ENCODE measurements at regions not wholly inside any gene's neighbourhood (a gene's known extent, or its start where the extent isn't known, plus 50 kb on each side); places are given as distances from the start of the nearest gene placed in this dataset.

DNA sequence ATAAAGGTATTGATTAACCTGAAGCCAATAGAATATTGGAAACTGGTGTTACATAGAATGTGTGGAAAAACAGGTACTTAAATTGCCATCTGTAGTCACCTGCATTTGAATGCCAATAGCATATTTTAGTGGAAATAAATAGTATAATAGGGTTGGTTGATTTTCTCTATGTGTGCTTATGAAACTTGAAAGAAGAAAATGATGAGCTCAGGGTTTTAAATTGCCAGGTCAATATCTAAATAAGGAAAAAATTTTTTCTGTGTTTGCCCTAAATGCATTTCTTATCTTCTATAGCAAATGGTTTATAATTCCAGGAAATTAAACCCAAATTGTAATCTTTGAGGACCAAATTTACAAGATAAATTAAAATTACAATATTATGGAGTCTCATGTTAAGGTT, 626.6 kb downstream of the CDH8 start:
- Mint-ChIP-seq H3K27me3 (ENCODE audit: unreplicated experiment) (peaks cover 6% of the 10 kb centered on the region), H3K4me1 (ENCODE audit: low read depth, unreplicated experiment) (peaks cover 22% of the 10 kb centered on the region), H3K27ac (ENCODE audit: unreplicated experiment) (no peak overlapping the region), H3K4me3 (ENCODE audit: unreplicated experiment) (no peak overlapping the region), H3K36me3 (ENCODE audit: unreplicated experiment) (no peaks in the 10 kb centered on the region), H3K9me3 (ENCODE audit: unreplicated experiment) (peaks cover 4% of the 10 kb centered on the region)
- DNase-seq, result no peak
- TF ChIP-seq, protein P1, sequence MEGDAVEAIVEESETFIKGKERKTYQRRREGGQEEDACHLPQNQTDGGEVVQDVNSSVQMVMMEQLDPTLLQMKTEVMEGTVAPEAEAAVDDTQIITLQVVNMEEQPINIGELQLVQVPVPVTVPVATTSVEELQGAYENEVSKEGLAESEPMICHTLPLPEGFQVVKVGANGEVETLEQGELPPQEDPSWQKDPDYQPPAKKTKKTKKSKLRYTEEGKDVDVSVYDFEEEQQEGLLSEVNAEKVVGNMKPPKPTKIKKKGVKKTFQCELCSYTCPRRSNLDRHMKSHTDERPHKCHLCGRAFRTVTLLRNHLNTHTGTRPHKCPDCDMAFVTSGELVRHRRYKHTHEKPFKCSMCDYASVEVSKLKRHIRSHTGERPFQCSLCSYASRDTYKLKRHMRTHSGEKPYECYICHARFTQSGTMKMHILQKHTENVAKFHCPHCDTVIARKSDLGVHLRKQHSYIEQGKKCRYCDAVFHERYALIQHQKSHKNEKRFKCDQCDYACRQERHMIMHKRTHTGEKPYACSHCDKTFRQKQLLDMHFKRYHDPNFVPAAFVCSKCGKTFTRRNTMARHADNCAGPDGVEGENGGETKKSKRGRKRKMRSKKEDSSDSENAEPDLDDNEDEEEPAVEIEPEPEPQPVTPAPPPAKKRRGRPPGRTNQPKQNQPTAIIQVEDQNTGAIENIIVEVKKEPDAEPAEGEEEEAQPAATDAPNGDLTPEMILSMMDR (IDR thresholded peaks at IDR 0.05; ENCODE audit: partially characterized antibody, unreplicated experiment), result no peak

DNA sequence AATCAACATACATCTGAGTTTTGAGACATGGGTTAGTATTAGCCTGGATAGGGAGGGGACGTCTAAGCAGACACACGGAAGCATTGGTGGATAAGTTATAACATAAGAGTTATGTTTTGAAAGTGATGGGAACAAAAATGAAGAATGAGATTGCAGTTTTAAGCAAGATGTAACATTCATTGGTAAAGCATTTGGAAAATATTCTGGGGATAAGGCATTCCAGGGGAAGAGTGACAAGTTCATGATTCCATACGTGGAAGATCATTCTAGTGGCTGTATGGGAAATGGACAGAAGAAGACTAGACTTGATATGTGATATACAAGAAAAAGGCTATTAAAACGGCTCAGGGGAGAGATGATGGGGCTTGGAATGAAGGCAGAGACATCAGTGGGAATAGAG, 632.9 kb downstream of the CDH8 start:
- no peak overlapping the region for H3K27ac Mint-ChIP-seq (ENCODE audit: unreplicated experiment)
- no peaks in the 10 kb centered on the region for H3K27me3 Mint-ChIP-seq (ENCODE audit: unreplicated experiment)
- no peaks in the 10 kb centered on the region for H3K4me1 Mint-ChIP-seq (ENCODE audit: low read depth, unreplicated experiment)
- no peaks in the 10 kb centered on the region for H3K36me3 Mint-ChIP-seq (ENCODE audit: unreplicated experiment)
- no peak for DNase-seq
- H3K9me3 Mint-ChIP-seq (ENCODE audit: unreplicated experiment), result no peaks in the 10 kb centered on the region
- H3K4me3 Mint-ChIP-seq (ENCODE audit: unreplicated experiment), result no peak overlapping the region
- TF ChIP-seq, protein P1 (IDR thresholded peaks at IDR 0.05; ENCODE audit: partially characterized antibody, unreplicated experiment), result no peak

DNA sequence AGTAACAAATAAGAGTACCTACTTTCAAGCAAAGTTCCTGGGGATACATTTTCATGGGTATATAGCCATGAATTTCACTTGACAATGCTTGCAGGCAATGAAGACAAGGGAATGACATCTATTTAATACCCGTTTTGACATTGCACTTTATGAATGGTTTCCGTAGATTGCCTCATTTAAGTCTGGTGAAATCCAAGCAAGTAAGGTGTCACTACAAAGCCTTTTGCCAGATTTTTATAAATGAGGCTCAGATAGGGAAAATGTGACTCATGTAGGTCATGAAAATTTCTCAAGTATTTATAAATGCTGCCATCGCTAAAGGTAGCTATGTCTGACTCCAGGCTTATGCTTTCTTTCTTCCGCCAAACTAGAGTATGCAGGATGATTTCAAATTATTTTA, 644.3 kb downstream of the CDH8 start:
- DNase-seq, result no peak
- Mint-ChIP-seq H3K27me3 (ENCODE audit: unreplicated experiment) (no peaks in the 10 kb centered on the region), H3K9me3 (ENCODE audit: unreplicated experiment) (peaks cover 2% of the 10 kb centered on the region), H3K4me3 (ENCODE audit: unreplicated experiment) (no peak overlapping the region), H3K36me3 (ENCODE audit: unreplicated experiment) (no peaks in the 10 kb centered on the region), H3K4me1 (ENCODE audit: low read depth, unreplicated experiment) (no peaks in the 10 kb centered on the region), H3K27ac (ENCODE audit: unreplicated experiment) (no peak overlapping the region)
- TF ChIP-seq, protein P1 (IDR thresholded peaks at IDR 0.05; ENCODE audit: partially characterized antibody, unreplicated experiment), result no peak

DNA sequence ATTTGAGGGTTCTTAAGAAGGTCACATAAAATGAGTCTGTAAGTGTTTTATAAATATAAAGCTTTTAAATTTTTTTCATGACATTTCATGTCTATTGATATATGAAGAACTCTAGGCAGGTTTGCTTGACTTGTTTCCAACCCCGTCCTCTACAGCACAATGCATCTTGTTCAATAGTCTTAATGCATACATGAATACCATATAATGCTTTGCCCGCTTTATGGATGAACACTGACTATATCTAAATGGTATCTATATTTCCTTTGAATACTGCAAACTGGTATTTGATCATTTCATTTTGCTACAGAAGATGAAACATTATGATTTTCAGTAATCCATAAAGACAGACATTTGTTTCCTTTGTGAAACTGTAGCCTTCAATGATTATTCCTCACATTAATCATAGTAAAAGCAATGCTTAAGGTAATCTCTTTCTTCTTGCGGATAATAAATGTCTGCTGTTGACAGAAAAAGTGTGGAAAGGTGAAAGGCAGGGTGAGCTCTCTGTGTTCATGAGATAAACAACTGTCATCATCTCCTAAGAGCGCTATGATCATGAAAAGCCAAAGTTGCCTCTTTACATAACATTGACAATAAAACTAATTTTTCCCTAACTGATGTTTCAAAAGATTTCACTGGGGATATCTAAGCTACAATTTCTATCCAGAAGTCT, 645.1 kb downstream of the CDH8 start:
- no peak for DNase-seq
- Mint-ChIP-seq H3K4me3 (ENCODE audit: unreplicated experiment) (no peak overlapping the region), H3K9me3 (ENCODE audit: unreplicated experiment) (peaks cover 2% of the 10 kb centered on the region), H3K4me1 (ENCODE audit: low read depth, unreplicated experiment) (no peaks in the 10 kb centered on the region), H3K36me3 (ENCODE audit: unreplicated experiment) (no peaks in the 10 kb centered on the region), H3K27me3 (ENCODE audit: unreplicated experiment) (no peaks in the 10 kb centered on the region), H3K27ac (ENCODE audit: unreplicated experiment) (no peak overlapping the region)
- TF ChIP-seq, protein P1 (IDR thresholded peaks at IDR 0.05; ENCODE audit: partially characterized antibody, unreplicated experiment), result no peak

DNA sequence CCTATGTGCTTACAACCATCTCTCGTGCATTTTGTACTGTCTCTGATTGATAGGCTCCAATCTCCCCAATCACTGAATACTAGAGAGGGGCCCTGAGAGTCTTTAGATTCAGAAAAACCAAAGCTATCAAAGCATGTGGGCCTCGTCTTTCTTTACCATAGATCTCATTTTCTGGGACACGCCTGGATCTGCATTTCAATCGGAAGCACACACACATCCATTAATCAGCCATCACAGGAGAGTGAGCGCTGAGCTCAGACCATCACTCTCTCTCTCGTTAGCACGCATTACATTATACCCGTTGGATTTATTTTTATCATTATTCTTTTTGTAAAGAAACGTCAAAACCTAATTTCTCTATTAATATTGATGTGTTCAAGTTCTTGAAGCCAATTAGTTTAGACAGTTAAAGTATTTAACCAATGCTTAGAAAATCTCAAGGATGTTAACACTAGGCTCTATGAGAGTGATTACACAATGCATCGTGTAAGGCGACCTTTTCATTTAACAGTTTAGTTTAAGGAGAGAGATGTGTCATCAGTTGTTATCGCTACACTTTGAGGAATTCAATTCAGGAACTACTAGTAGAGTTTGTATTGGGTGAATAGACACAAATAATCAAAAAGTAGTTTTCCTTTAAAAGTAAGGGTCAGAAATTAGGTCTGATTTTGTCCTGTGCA, 650.7 kb downstream of the CDH8 start:
- Mint-ChIP-seq H3K27me3 (ENCODE audit: unreplicated experiment) (peaks cover 2% of the 10 kb centered on the region), H3K27ac (ENCODE audit: unreplicated experiment) (no peak overlapping the region), H3K4me1 (ENCODE audit: low read depth, unreplicated experiment) (no peaks in the 10 kb centered on the region), H3K36me3 (ENCODE audit: unreplicated experiment) (no peaks in the 10 kb centered on the region), H3K4me3 (ENCODE audit: unreplicated experiment) (no peak overlapping the region), H3K9me3 (ENCODE audit: unreplicated experiment) (no peaks in the 10 kb centered on the region)
- TF ChIP-seq, protein P1 (IDR thresholded peaks at IDR 0.05; ENCODE audit: partially characterized antibody, unreplicated experiment), result no peak
- DNase-seq, result no peak

Data from glutamatergic neuron (in vitro differentiated cells).